ENCODE measurements at regions not wholly inside any gene's neighbourhood (a gene's known extent, or its start where the extent isn't known, plus 50 kb on each side); places are given as distances from the start of the nearest gene placed in this dataset.
"Not testable (repeated sequence)": the region's sequence is repeated elsewhere in the genome, so short reads cannot be mapped to it uniquely, and the experiment has no call there.

- DNase-seq (ENCODE audit: low spot score), result no peak
Observed at GRCh38 chr18:78816916-78817315, 162.7 kb upstream of the SALL3 start.

DNA sequence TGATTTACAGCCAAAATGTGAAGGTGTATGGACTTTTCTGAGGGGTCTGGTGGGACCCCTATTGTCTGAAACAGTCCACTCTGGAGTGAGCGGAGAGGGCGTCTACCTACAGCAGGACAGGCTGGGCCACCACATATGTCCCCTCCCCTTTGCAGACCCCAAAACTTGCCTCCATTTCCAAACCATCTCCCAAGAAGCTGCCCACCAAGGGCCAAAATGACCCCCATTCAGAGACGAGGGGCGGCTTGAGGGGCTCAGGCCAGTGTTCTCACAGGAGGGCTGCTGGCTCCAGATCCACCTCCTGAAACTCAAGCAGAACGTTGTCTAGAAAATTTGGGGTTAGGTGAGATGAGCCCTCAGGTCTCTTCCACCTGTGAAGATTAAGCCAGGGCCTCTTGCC is 161.1 kb upstream of the SALL3 start:
- no peak for DNase-seq (ENCODE audit: low spot score)

GRCh38 chr18:78818961-78819360 is 160.7 kb upstream of the SALL3 start:
- no peak for DNase-seq (ENCODE audit: low spot score)

DNA sequence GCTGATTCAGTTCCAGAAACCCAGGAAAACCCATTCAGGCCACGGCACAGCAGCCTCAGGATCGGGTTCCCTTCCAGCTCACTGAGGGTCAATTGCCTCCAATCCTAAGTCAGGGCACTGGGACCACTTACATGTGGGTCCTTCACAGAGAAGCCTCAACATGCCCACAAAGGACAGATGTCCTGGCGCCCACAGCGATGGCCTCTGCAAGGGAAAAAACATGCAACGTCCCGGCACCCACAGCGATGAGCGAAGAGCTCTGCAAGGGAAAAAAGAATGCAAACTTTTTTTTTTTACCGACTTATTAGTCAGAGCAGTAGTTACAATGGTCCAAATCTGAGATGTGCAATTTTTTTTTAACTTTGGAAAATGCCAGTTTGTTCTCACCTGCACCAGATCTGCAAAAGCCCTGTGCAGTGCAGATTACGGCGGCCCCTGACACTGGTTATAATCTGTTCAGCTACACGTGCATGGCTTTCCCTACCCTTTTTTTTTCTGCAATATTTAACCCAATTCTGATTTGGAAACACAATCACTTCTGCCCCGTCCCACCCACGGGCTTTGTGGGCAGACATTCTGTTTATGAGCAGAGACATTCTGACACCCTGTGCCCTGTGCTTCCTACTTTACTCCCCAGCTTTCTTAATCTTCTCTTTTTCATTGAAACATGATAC is 159.3 kb upstream of the SALL3 start:
- no peak for DNase-seq (ENCODE audit: low spot score)

DNA sequence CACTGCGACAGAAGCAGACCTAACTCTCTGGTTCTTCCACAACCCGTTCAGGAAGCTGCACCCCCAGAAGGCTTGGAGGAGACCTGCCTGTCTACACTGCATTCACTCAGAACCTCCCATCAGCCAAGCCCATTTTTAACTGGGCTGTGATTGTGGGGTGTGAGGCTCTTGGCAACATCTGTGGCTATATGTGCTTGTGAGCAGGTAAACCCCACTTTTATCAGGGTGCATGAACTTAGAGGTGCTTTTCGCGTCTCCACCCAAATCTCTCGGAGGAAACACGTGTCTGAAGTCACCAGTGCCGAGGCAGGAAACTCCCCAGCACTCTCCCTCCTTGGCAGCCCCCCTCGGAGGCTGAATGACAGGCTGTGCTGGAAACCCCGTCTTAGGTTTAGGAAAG is 158.2 kb upstream of the SALL3 start:
- no peak for DNase-seq (ENCODE audit: low spot score)

- DNase-seq (ENCODE audit: low spot score), result no peak
Observed at GRCh38 chr18:78822171-78822948, 157.3 kb upstream of the SALL3 start.

GRCh38 chr18:78822949-78823285 is 156.7 kb upstream of the SALL3 start:
- DNase-seq (ENCODE audit: low spot score), result no peak

- DNase-seq (ENCODE audit: low spot score), result no peak
Observed at GRCh38 chr18:78825168-78825567, 154.4 kb upstream of the SALL3 start.

- DNase-seq (ENCODE audit: low spot score), result no peak
Observed at GRCh38 chr18:78826631-78827030, 153.0 kb upstream of the SALL3 start.

- no peak for DNase-seq (ENCODE audit: low spot score)
Observed at GRCh38 chr18:78827141-78827540, 152.5 kb upstream of the SALL3 start.

DNA sequence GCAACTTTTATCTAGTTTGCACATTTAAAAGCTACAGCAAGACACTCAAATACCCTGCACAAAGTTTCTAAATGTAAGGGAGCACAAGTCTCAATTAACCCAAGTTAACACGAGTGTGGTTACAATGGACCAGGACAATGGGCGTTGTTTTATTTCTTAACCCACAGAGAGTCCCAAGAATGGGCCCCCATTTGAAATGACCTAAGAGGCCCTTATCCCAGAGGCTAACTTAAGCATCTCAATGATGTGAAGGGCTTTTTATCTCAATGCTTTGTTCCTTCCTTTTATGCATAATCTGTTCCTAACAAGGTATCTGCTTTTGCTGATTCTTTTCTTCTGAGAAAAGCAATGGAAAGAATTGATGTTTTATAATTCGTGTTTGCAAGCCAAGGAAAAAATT is 151.5 kb upstream of the SALL3 start:
- DNase-seq (ENCODE audit: low spot score), result no peak

DNA sequence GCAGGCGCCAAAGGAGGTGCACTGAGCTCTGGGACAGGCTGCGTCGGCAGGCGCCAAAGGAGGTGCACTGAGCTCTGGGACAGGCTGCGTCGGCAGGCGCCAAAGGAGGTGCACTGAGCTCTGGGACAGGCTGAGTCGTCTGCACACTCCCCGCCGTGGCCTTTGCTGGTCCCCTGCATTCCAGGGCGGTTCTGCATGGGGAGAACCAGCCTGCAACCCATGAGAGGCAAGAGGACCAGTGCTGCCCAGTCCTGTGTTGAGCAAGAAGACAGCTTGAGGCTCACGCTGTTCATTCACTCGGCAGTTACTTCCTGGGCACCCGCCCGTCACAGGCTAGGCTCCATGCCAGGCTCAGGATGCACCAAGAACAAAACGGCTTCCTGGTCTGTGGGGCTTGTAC is 150.6 kb upstream of the SALL3 start:
- DNase-seq (ENCODE audit: low spot score), result not testable (repeated sequence)

- no peak for DNase-seq (ENCODE audit: low spot score)
Observed at GRCh38 chr18:78830161-78830560, 149.5 kb upstream of the SALL3 start.

DNA sequence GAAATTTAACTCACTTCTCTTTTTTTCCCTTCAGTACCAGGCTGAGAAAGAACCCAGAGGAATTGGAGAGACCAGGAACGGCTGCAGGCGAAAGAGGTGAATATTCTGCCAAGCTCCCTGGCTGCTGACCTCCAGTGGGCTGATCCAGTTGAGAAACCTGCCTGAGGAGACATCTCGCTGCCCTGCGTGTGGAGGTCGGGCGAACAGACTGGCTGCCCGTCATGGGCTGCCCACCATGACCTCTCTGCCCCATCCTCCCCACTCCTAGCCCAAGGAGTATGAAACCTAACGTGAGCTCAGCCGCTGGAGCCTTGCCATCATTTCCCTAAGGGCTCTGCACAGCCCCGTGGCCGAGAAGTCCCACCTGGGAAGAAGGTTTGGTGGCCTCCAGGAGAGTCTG is 148.8 kb upstream of the SALL3 start:
- DNase-seq (ENCODE audit: low spot score), result no peak

GRCh38 chr18:78831603-78832002 is 148.0 kb upstream of the SALL3 start:
- no peak for DNase-seq (ENCODE audit: low spot score)

DNA sequence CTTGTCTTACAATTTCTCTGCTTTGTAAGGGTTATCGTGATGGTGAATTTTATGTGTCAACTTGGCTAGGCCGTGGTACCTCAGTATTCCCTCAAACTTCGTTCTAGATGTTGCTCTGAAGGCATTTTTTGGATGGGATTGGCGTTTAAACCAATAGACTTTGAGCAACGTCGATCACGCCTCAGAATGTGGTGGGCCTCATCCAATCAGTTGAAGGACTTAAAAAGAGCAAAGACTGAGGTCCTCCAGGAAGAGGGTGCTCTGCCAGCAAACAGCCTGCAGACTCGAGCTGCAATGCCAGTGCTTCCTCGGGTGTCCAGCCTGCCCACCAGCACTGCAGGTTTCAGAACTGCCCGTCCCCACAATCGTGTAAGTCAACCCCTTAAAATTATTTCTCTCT is 145.8 kb upstream of the SALL3 start:
- DNase-seq (ENCODE audit: low spot score), result no peak

DNA sequence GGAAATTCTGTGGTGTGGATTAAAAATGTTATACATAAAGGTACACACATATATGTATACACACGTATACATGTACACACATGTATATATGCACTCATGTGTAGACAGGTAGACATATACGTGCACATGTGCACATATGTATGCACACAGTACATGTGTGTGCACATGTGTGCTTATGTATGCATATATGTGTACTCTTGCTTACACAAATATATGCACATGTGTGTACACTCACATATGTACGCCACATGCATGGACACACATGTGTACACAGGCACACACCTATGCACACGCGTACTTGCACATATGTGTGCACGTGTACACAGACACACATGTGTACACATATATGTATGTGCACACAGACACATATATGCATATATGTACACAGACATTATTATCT is 142.8 kb upstream of the SALL3 start:
- no peak for DNase-seq (ENCODE audit: low spot score)

DNA sequence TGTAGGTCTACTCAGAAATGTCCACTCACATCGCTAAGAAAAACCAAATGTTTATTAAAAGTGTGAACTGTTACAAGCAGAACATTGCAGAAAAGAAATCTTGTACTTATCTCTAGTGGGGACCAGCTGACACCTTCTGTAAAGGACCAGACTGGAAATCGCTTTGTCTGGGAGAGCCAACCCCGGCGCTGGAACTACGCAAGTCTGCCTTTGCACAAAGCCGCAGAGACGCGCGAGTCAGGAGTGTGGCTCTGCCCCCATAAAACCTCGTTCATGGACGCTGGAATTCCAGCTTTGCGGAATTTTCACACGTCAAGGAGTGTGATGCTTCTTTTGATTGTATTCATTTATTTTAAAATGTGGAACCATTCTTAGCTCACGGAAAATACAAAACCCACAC is 141.9 kb upstream of the SALL3 start:
- DNase-seq (ENCODE audit: low spot score), result no peak

GRCh38 chr18:78838183-78838582 is 141.4 kb upstream of the SALL3 start:
- DNase-seq (ENCODE audit: low spot score), result no peak

- no peak for DNase-seq (ENCODE audit: low spot score)
Observed at GRCh38 chr18:78849046-78849445, 130.6 kb upstream of the SALL3 start.

DNA sequence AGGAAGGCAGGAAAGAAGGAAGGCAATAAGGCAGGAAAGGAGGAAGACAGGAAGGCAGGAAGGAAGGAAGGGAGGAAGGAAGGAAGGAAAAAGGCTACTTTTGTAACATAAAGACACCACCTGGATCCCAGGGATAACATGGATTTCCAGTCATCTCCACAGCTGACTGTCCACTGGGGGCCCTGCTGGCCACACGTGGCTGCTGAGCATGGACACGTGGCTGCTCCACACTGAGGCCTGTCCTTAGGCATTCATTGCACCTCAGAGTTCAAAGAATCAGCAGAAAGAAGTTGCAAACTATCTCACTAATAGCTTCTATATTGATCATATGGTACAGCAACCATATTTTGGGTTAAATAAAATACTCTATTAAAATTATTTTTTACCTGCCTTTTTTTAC is 130.2 kb upstream of the SALL3 start:
- no peak for DNase-seq (ENCODE audit: low spot score)

GRCh38 chr18:78853341-78853740 is 126.3 kb upstream of the SALL3 start:
- no peak for DNase-seq (ENCODE audit: low spot score)

DNA sequence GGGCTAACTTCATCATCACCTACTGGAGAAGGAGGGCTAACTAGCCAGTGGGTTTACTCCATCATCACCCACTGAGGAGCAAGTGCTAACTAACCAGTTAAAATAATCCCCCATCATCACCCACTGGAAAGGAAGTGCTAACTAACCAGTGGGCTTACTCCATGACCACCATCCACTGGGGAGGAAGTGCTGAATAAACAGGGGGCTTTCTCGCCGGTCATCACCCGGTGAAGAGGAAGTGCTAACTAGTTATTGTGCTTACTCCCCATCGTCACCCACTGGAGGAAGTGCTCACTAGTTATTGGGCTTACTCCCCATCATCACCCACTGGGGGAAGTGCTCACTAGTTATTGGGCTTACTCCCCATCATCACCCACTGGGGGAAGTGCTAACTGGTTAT is 124.4 kb upstream of the SALL3 start:
- DNase-seq (ENCODE audit: low spot score), result no peak

Measured in activated CD4-positive, alpha-beta T cell treated with anti-CD3 and anti-CD28 coated beads, Interleukin-2, Interleukin-4, amounts not matched to agents 100 ng/mL and 50 ng/mL, durations not matched to agents 16 hours and 8 hours (primary cell).